ENCODE measurements at regions not wholly inside any gene's neighbourhood (a gene's known extent, or its start where the extent isn't known, plus 50 kb on each side); places are given as distances from the start of the nearest gene placed in this dataset.

GRCh38 chr2:238963161-238963970 lies 115.5 kb downstream of the TWIST2 start:
- H3K36me3 ChIP-seq, result no peaks in the 10 kb centered on the region
- H3K9me3 ChIP-seq, result no peaks in the 10 kb centered on the region
- DNase-seq (no peak), ATAC-seq (no peak)
- H3K27me3 ChIP-seq, result peaks cover 0 to 14% of the 10 kb centered on the region in 2 donors
- H3K27ac ChIP-seq, result no peak overlapping the region
- intact Hi-C loops (cut with DNase I), result no loop called here
- H3K4me1 ChIP-seq, result no peaks in the 10 kb centered on the region
- no peak for TF ChIP-seq CTCF (IDR thresholded peaks at IDR 0.05)
- H3K4me3 ChIP-seq, result no peak overlapping the region

- H3K4me1 ChIP-seq, result no peaks in the 10 kb centered on the region
- no peaks in the 10 kb centered on the region for H3K9me3 ChIP-seq
- intact Hi-C loops (cut with DNase I), result no loop called here
- H3K27me3 ChIP-seq, result peaks cover 0 to 14% of the 10 kb centered on the region in 2 donors
- no peak overlapping the region for H3K27ac ChIP-seq
- no peak for ATAC-seq
- no peak overlapping the region for H3K4me3 ChIP-seq
- no peak for TF ChIP-seq CTCF (IDR thresholded peaks at IDR 0.05)
- no peak for DNase-seq
- H3K36me3 ChIP-seq, result no peaks in the 10 kb centered on the region
These were observed 116.1 kb downstream of the TWIST2 start for GRCh38 chr2:238963971-238964328.

GRCh38 chr2:238964544-238965067 lies 116.7 kb downstream of the TWIST2 start:
- peaks cover 0 to 15% of the 10 kb centered on the region in 2 donors for H3K27me3 ChIP-seq
- no peak overlapping the region for H3K27ac ChIP-seq
- ATAC-seq (no peak), DNase-seq (no peak)
- H3K4me1 ChIP-seq, result no peaks in the 10 kb centered on the region
- H3K4me3 ChIP-seq, result no peak overlapping the region
- no peak for TF ChIP-seq CTCF (IDR thresholded peaks at IDR 0.05)
- intact Hi-C loops (cut with DNase I), result no loop called here
- no peaks in the 10 kb centered on the region for H3K9me3 ChIP-seq
- no peaks in the 10 kb centered on the region for H3K36me3 ChIP-seq

GRCh38 chr2:238965371-238966071 lies 117.6 kb downstream of the TWIST2 start:
- ATAC-seq (no peak), DNase-seq (no peak)
- Histone ChIP-seq H3K36me3 (no peaks in the 10 kb centered on the region), H3K4me1 (no peaks in the 10 kb centered on the region), H3K9me3 (no peaks in the 10 kb centered on the region), H3K27me3 (peaks cover 0 to 21% of the 10 kb centered on the region in 2 donors), H3K27ac (no peak overlapping the region), H3K4me3 (no peak overlapping the region)
- no peak for TF ChIP-seq CTCF (IDR thresholded peaks at IDR 0.05)
- intact Hi-C loops (cut with DNase I), result no loop called here

Data from left lung (tissue), 4 donors.